ENCODE measurements at regions not wholly inside any gene's neighbourhood (a gene's known extent, or its start where the extent isn't known, plus 50 kb on each side); places are given as distances from the start of the nearest gene placed in this dataset.

- H3K27ac ChIP-seq: no peak overlapping the region
- intact Hi-C loops (cut with DNase I; ENCODE audit: low total_unique reads) (no loop called here), in situ Hi-C loops (cut with MboI; ENCODE audit: low sequenced_read_pairs in 4 of 4) (loop anchor here in 1 of 4 donors (25.0 kb wide), 1 partner anchor 1708 kb away; no protein-coding TSS in a partner anchor)
- H3K27me3 ChIP-seq: no peaks in the 10 kb centered on the region
- no peaks in the 10 kb centered on the region for H3K36me3 ChIP-seq
- DNase-seq (no peak), ATAC-seq (no peak)
- no peaks in the 10 kb centered on the region for H3K4me1 ChIP-seq
- TF ChIP-seq POLR2A (IDR thresholded peaks at IDR 0.05) (no peak), CTCF (IDR thresholded peaks at IDR 0.05 in 4 of 5, conservative IDR thresholded peaks at IDR 0.05 in 1 of 5) (no peak)
- H3K9me3 ChIP-seq: no peaks in the 10 kb centered on the region
- H3K4me3 ChIP-seq: no peak overlapping the region
Observed at GRCh38 chr5:155129513-155129880, 115.9 kb downstream of the KIF4B start.

- H3K27ac ChIP-seq: no peak overlapping the region
- H3K4me3 ChIP-seq: no peak overlapping the region
- intact Hi-C loops (cut with DNase I; ENCODE audit: low total_unique reads) (no loop called here), in situ Hi-C loops (cut with MboI; ENCODE audit: low sequenced_read_pairs in 4 of 4) (loop anchor here in 1 of 4 donors (25.0 kb wide), 1 partner anchor 1703 kb away; no protein-coding TSS in a partner anchor)
- no peaks in the 10 kb centered on the region for H3K4me1 ChIP-seq
- H3K9me3 ChIP-seq: no peaks in the 10 kb centered on the region
- H3K36me3 ChIP-seq: no peaks in the 10 kb centered on the region
- DNase-seq (no peak), ATAC-seq (no peak)
- TF ChIP-seq POLR2A (IDR thresholded peaks at IDR 0.05): no peak
- no peak for TF ChIP-seq CTCF (IDR thresholded peaks at IDR 0.05 in 4 of 5, conservative IDR thresholded peaks at IDR 0.05 in 1 of 5)
- no peaks in the 10 kb centered on the region for H3K27me3 ChIP-seq
Observed at GRCh38 chr5:155134130-155134529, 120.6 kb downstream of the KIF4B start.

- Histone ChIP-seq H3K27me3 (no peaks in the 10 kb centered on the region), H3K4me3 (no peak overlapping the region), H3K4me1 (no peaks in the 10 kb centered on the region), H3K36me3 (no peaks in the 10 kb centered on the region), H3K27ac (no peak overlapping the region), H3K9me3 (no peaks in the 10 kb centered on the region)
- intact Hi-C loops (cut with DNase I; ENCODE audit: low total_unique reads) (no loop called here), in situ Hi-C loops (cut with MboI; ENCODE audit: low sequenced_read_pairs in 4 of 4) (loop anchor here in 1 of 4 donors (25.0 kb wide), 1 partner anchor 1701 kb away; no protein-coding TSS in a partner anchor)
- no peak for TF ChIP-seq POLR2A (IDR thresholded peaks at IDR 0.05)
- no peak for TF ChIP-seq CTCF (IDR thresholded peaks at IDR 0.05 in 4 of 5, conservative IDR thresholded peaks at IDR 0.05 in 1 of 5)
- DNase-seq (no peak), ATAC-seq (no peak)
Observed at GRCh38 chr5:155136216-155136850, 122.8 kb downstream of the KIF4B start.

GRCh38 chr5:155137683-155138082, 124.1 kb downstream of the KIF4B start:
- no peaks in the 10 kb centered on the region for H3K27me3 ChIP-seq
- intact Hi-C loops (cut with DNase I; ENCODE audit: low total_unique reads) (no loop called here), in situ Hi-C loops (cut with MboI; ENCODE audit: low sequenced_read_pairs in 4 of 4) (loop anchor here in 1 of 4 donors (25.0 kb wide), 1 partner anchor 1700 kb away; no protein-coding TSS in a partner anchor)
- no peaks in the 10 kb centered on the region for H3K9me3 ChIP-seq
- TF ChIP-seq CTCF (IDR thresholded peaks at IDR 0.05 in 4 of 5, conservative IDR thresholded peaks at IDR 0.05 in 1 of 5) (no peak), POLR2A (IDR thresholded peaks at IDR 0.05) (no peak)
- H3K4me1 ChIP-seq: no peaks in the 10 kb centered on the region
- no peak overlapping the region for H3K4me3 ChIP-seq
- DNase-seq (no peak), ATAC-seq (no peak)
- H3K36me3 ChIP-seq: no peaks in the 10 kb centered on the region
- no peak overlapping the region for H3K27ac ChIP-seq

All from gastrocnemius medialis (tissue), 4 donors.